HEK293 (cell line): ENCODE measurements at regions not wholly inside any gene's neighbourhood (a gene's known extent, or its start where the extent isn't known, plus 50 kb on each side); places are given as distances from the start of the nearest gene placed in this dataset.

ENCODE experiments used
- CTCF ChIP-seq: fragments of 450-650 bp; formaldehyde crosslinking; IDR thresholded peaks from 2 replicates; pipeline ENCODE4 v1.5.1; 2016; ENCODE audit warnings: missing biosample characterization, missing genetic modification characterization
- HIC1 ChIP-seq: fragments of 450-650 bp; formaldehyde crosslinking; IDR thresholded peaks from 2 replicates; pipeline ENCODE4 v1.5.1; 2016; ENCODE audit warnings: missing biosample characterization, missing genetic modification characterization
- INSM2 ChIP-seq: fragments of 450-650 bp; formaldehyde crosslinking; IDR thresholded peaks from 2 replicates; pipeline ENCODE4 v1.5.1; 2016; ENCODE audit warnings: missing biosample characterization, missing genetic modification characterization
- OVOL3 ChIP-seq: fragments of 450-650 bp; formaldehyde crosslinking; IDR thresholded peaks from 2 replicates; pipeline ENCODE4 v1.5.1; 2016; ENCODE audit warnings: missing biosample characterization, missing genetic modification characterization
- PATZ1 ChIP-seq: fragments of 450-650 bp; formaldehyde crosslinking; IDR thresholded peaks from 2 replicates; pipeline ENCODE4 v1.5.1; 2016; ENCODE audit warnings: missing biosample characterization, missing genetic modification characterization
- ZBTB11 ChIP-seq: fragments of 450-650 bp; formaldehyde crosslinking; conservative IDR thresholded peaks from 2 replicates; pipeline ENCODE4 v1.5.1; 2016; ENCODE audit warnings: low read depth, missing biosample characterization, missing genetic modification characterization
- ZFP41 ChIP-seq: fragments of 450-650 bp; formaldehyde crosslinking; IDR thresholded peaks from 2 replicates; pipeline ENCODE4 v1.5.1; 2016; ENCODE audit warnings: missing biosample characterization, missing genetic modification characterization, borderline replicate concordance
- ZNF133 ChIP-seq: fragments of 450-650 bp; formaldehyde crosslinking; IDR thresholded peaks from 2 replicates; pipeline ENCODE4 v1.5.1; 2016; ENCODE audit warnings: missing biosample characterization, missing genetic modification characterization
- ZNF138 ChIP-seq: fragments of 450-650 bp; formaldehyde crosslinking; IDR thresholded peaks from 2 replicates; pipeline ENCODE4 v1.5.1; 2016; ENCODE audit warnings: missing biosample characterization, missing genetic modification characterization, borderline replicate concordance
- ZNF19 ChIP-seq: fragments of 450-650 bp; formaldehyde crosslinking; IDR thresholded peaks from 2 replicates; pipeline ENCODE4; 2016; ENCODE audit warnings: missing biosample characterization, missing genetic modification characterization, low read depth
- ZNF214 ChIP-seq: fragments of 450-650 bp; formaldehyde crosslinking; IDR thresholded peaks from 2 replicates; pipeline ENCODE4 v1.5.1; 2017; ENCODE audit warnings: missing biosample characterization, mild to moderate bottlenecking, missing genetic modification characterization, borderline replicate concordance
- ZNF280C ChIP-seq: fragments of 450-650 bp; formaldehyde crosslinking; IDR thresholded peaks from 2 replicates; pipeline ENCODE4 v1.5.1; 2016; ENCODE audit warnings: missing biosample characterization, missing genetic modification characterization
- ZNF394 ChIP-seq: fragments of 450-650 bp; formaldehyde crosslinking; IDR thresholded peaks from 2 replicates; pipeline ENCODE4 v1.5.1; 2016; ENCODE audit warnings: missing biosample characterization, missing genetic modification characterization, mild to moderate bottlenecking, moderate library complexity, borderline replicate concordance
- ZNF449 ChIP-seq: fragments of 450-650 bp; formaldehyde crosslinking; IDR thresholded peaks from 2 replicates; pipeline ENCODE4 v1.5.1; 2017; ENCODE audit warnings: missing biosample characterization, mild to moderate bottlenecking, missing genetic modification characterization, moderate library complexity
- ZNF473 ChIP-seq: fragments of 450-650 bp; formaldehyde crosslinking; IDR thresholded peaks from 2 replicates; pipeline ENCODE4 v1.5.1; 2017; ENCODE audit warnings: missing biosample characterization, missing genetic modification characterization
- ZNF513 ChIP-seq: fragments of 450-650 bp; IDR thresholded peaks from 2 replicates; pipeline ENCODE4 v1.5.1; 2018; ENCODE audit warnings: missing biosample characterization, missing genetic modification characterization
- ZNF555 ChIP-seq: fragments of 450-650 bp; formaldehyde crosslinking; conservative IDR thresholded peaks from 2 replicates; pipeline ENCODE4 v1.5.1; 2017; ENCODE audit warnings: missing biosample characterization, mild to moderate bottlenecking, missing genetic modification characterization, inconsistent platforms
- ZNF626 ChIP-seq: fragments of 450-650 bp; sonication (Bioruptor Pico); formaldehyde crosslinking; IDR thresholded peaks from 2 replicates; pipeline ENCODE4 v1.5.1; 2018; ENCODE audit warnings: missing biosample characterization, missing genetic modification characterization, inconsistent platforms
- ZNF837 ChIP-seq: fragments of 450-650 bp; formaldehyde crosslinking; IDR thresholded peaks from 2 replicates; pipeline ENCODE4 v1.5.1; 2016; ENCODE audit warnings: missing biosample characterization, missing genetic modification characterization
- ZSCAN23 ChIP-seq: fragments of 450-650 bp; formaldehyde crosslinking; IDR thresholded peaks from 2 replicates; pipeline ENCODE4 v1.5.1; 2016; ENCODE audit warnings: missing biosample characterization, missing genetic modification characterization

- TF ChIP-seq INSM2 (0 out of 2 replicates have a peak, but pooled peaks have one; percentile 25), ZNF473 (tag by site-specific recombination) (no peak), OVOL3 (tag by site-specific recombination) (no peak), ZSCAN23 (no peak), ZNF555 (tag by site-specific recombination) (no peak), HIC1 (tag by site-specific recombination) (peak; percentile 74), ZNF19 (tag by site-specific recombination) (no peak), ZNF626 (tag by site-specific recombination) (no peak), ZNF513 (tag by site-specific recombination) (no peak), ZNF449 (tag by site-specific recombination) (no peak), CTCF (tag by site-specific recombination) (no peak), ZNF837 (tag by site-specific recombination) (no peak), ZBTB11 (tag by site-specific recombination) (0 out of 2 replicates have a peak, but pooled peaks have one; percentile 13), ZFP41 (no peak), ZNF133 (tag by site-specific recombination) (no peak), ZNF214 (tag by site-specific recombination) (no peak), ZNF394 (no peak), ZNF138 (no peak), PATZ1 (tag by site-specific recombination) (no peak), ZNF280C (tag by site-specific recombination) (no peak)
Measured at GRCh38 chr1:221085701-221086375, 206.6 kb downstream of the HLX start (continued).
